Activated naive CD4-positive, alpha-beta T cell treated with anti-CD3 and anti-CD28 coated beads, Interleukin-2, amount 50 U/mL, for 24 hours (primary cell): ENCODE measurements at regions not wholly inside any gene's neighbourhood (a gene's known extent, or its start where the extent isn't known, plus 50 kb on each side); places are given as distances from the start of the nearest gene placed in this dataset.

Experiments
- H3K27ac Mint-ChIP-seq: one replicate; pipeline ENCODE4 v1.8.0; 2021; ENCODE audit warnings: mild to moderate bottlenecking, mixed read lengths
- H3K27me3 Mint-ChIP-seq: one replicate; pipeline ENCODE4 v1.8.0; 2021; ENCODE audit warnings: mixed read lengths
- H3K36me3 Mint-ChIP-seq: one replicate; pipeline ENCODE4 v1.8.0; 2021; ENCODE audit warnings: mixed read lengths
- H3K4me1 Mint-ChIP-seq: one replicate; pipeline ENCODE4 v1.8.0; 2021; ENCODE audit warnings: mixed read lengths
- H3K4me3 Mint-ChIP-seq: one replicate; pipeline ENCODE4 v1.8.0; 2021; ENCODE audit warnings: mild to moderate bottlenecking, mixed read lengths
- H3K9me3 Mint-ChIP-seq: one replicate; pipeline ENCODE4 v1.8.0; 2021; ENCODE audit warnings: mixed read lengths

DNA sequence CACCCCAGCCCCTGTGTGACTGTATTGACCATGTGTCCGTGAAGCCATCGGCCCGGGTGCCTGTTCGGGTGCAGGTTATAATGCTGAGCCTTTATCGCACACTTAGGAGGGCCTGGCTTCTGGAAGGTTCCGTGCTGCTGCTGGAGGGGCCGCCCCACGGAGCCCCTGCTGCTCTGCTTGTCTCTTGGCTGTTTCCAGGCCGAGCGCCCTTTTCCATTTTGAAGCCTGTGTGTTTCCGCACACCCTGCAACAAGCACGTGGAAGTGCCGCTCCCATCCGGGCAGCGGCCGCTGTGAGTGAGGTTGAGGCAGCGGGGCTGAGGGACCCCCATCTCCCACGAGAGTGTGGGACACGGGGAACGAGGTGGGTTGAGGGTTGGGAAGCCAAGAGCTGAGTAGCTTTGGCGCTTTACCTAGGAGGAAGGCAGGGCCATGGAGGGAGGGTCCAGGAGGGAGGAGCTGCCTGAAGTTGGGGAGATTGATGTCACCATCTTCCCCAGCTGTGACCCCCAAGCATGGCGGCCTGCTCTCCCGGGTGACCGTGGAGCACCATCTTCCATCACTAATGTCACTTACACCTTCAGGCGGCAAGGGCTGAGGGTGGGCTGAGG is 200.1 kb upstream of the GSE1 start:
- H3K27me3 Mint-ChIP-seq = no peaks in the 10 kb centered on the region
- no peak overlapping the region for H3K27ac Mint-ChIP-seq
- no peaks in the 10 kb centered on the region for H3K4me1 Mint-ChIP-seq
- no peak overlapping the region for H3K4me3 Mint-ChIP-seq
- H3K9me3 Mint-ChIP-seq = no peaks in the 10 kb centered on the region
- H3K36me3 Mint-ChIP-seq = no peaks in the 10 kb centered on the region

- Mint-ChIP-seq H3K9me3 (no peaks in the 10 kb centered on the region), H3K4me1 (no peaks in the 10 kb centered on the region), H3K27me3 (no peaks in the 10 kb centered on the region), H3K4me3 (no peak overlapping the region), H3K36me3 (no peaks in the 10 kb centered on the region), H3K27ac (no peak overlapping the region)
These were observed 199.1 kb upstream of the GSE1 start for GRCh38 chr16:85413691-85414663.

- no peaks in the 10 kb centered on the region for H3K36me3 Mint-ChIP-seq
- H3K4me3 Mint-ChIP-seq = no peak overlapping the region
- H3K27me3 Mint-ChIP-seq = no peaks in the 10 kb centered on the region
- no peaks in the 10 kb centered on the region for H3K4me1 Mint-ChIP-seq
- H3K9me3 Mint-ChIP-seq = no peaks in the 10 kb centered on the region
- H3K27ac Mint-ChIP-seq = no peak overlapping the region
These were observed 197.7 kb upstream of the GSE1 start for GRCh38 chr16:85415196-85416090.

GRCh38 chr16:85416228-85417109 is 196.7 kb upstream of the GSE1 start:
- Mint-ChIP-seq H3K36me3 (no peaks in the 10 kb centered on the region), H3K4me3 (no peak overlapping the region), H3K4me1 (peaks cover 3% of the 10 kb centered on the region), H3K27ac (no peak overlapping the region), H3K9me3 (no peaks in the 10 kb centered on the region), H3K27me3 (no peaks in the 10 kb centered on the region)

DNA sequence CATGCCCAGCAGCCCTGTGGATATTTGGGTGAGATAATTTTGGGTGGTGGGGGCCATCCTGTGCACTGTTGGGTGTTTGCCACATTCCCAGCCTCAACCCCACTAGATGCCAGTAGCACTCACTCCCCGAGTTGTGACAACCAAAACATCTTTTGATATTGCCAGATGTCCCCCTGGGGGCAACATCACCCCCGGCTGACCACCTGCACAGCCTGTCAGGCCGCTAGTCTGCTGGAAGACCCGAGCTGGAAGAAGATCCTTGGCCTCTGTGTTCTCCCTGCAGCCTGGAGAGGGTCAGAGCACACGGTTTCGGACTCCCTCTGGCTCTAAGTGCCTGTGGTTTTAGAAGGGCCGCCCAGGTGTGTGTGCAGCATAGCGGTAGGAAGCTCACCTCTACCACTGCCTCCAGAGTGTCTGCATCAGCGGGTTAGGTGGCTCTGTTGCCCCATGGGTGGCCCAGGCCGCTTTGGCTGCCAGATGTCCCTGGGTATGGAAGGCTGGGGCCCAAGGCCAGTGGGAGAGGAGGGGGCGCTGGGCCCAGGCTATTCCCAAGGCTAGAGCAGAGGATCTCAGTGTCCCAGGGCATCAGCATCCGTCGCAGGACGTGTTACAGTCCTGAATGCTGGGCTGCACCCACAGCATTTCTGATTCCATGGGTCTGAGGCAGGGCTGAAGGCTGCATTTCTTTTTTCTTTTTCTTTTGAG is 195.8 kb upstream of the GSE1 start:
- no peak overlapping the region for H3K4me3 Mint-ChIP-seq
- H3K9me3 Mint-ChIP-seq = no peaks in the 10 kb centered on the region
- no peaks in the 10 kb centered on the region for H3K36me3 Mint-ChIP-seq
- H3K4me1 Mint-ChIP-seq = peaks cover 3% of the 10 kb centered on the region
- no peak overlapping the region for H3K27ac Mint-ChIP-seq
- H3K27me3 Mint-ChIP-seq = no peaks in the 10 kb centered on the region

GRCh38 chr16:85418978-85419491 is 194.1 kb upstream of the GSE1 start:
- no peaks in the 10 kb centered on the region for H3K27me3 Mint-ChIP-seq
- H3K4me1 Mint-ChIP-seq = peaks cover 3% of the 10 kb centered on the region

DNA sequence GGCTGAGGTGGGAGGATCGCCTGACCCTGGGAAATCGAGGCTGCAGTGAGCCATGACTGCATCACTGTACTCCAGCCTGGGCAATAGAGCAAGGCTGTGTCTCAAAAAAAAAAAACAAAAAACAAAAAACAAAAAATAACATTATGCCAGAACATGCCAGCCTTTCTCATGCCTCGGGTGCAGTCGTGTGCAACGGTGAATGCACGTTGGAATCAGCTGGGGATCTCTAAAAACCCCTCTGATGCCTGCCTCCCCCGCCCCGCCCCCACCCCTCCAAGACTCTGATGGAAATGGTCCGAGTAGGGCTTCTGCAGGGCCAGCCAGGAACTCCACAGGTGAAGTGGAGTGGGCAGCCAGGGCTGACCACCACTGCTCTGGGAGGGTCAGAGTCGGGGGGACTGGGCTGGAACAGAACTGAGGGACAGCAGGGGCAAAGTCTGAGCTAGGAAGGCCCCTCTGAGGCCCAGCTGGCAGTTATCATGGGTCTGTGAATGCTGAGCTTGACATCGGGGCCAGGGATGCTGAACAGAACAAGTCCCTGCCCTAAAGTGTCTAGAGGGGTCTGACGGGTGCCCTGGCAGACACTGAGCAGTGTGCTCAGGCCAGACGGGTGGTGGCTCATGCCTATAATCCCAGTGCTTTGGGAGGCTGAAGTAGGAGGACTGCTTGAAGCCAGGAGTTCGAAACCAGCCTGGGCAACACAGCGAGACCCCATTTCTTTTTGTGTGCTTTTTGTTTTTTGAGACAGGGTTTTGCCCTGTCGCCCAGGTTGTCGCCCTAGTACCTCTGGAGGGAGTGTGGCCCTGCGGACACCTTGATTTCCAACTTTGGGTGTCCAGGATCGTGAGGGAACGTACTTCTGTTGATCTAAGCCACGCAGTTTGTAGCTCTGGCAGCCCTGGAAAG is 193.4 kb upstream of the GSE1 start:
- Mint-ChIP-seq H3K4me1 (peaks cover 3% of the 10 kb centered on the region), H3K4me3 (no peak overlapping the region), H3K36me3 (no peaks in the 10 kb centered on the region), H3K27me3 (no peaks in the 10 kb centered on the region), H3K27ac (no peak overlapping the region), H3K9me3 (no peaks in the 10 kb centered on the region)

More at GRCh38 chr16:85418978-85419491, 194.1 kb upstream of the GSE1 start:
- Mint-ChIP-seq H3K27ac (peak overlapping the region; percentile 27), H3K9me3 (no peaks in the 10 kb centered on the region), H3K36me3 (no peaks in the 10 kb centered on the region), H3K4me3 (no peak overlapping the region)

GRCh38 chr16:85420501-85421337 is 192.4 kb upstream of the GSE1 start:
- Mint-ChIP-seq H3K27ac (no peak overlapping the region), H3K9me3 (no peaks in the 10 kb centered on the region), H3K27me3 (no peaks in the 10 kb centered on the region), H3K36me3 (no peaks in the 10 kb centered on the region), H3K4me3 (no peak overlapping the region), H3K4me1 (peaks cover 3% of the 10 kb centered on the region)

- H3K4me3 Mint-ChIP-seq = no peak overlapping the region
- no peaks in the 10 kb centered on the region for H3K27me3 Mint-ChIP-seq
- H3K9me3 Mint-ChIP-seq = no peaks in the 10 kb centered on the region
- H3K4me1 Mint-ChIP-seq = peaks cover 3% of the 10 kb centered on the region
- no peaks in the 10 kb centered on the region for H3K36me3 Mint-ChIP-seq
- no peak overlapping the region for H3K27ac Mint-ChIP-seq
These were observed 191.6 kb upstream of the GSE1 start for GRCh38 chr16:85421338-85422195.

DNA sequence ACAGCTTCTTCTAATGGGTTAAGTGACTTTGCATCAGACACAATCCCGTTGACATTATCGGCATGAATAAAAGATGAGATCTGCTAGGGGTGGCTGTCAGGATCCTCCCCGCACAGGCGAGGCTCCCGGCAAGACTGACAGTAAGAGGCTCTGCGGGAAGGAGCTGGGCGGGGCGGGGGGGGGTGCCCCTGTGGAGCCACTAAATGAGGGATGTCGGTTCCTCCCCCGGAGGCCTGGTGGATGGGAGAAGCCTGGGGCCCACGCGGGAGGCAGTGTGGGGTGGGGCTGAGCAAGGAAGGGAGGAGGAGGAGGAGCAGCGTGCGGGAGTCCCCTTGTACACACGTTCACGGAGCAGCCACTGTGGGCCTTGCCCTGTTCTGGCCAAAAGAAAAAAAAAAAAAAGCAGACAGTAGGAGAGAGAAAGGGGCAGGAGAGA is 190.9 kb upstream of the GSE1 start:
- Mint-ChIP-seq H3K9me3 (no peaks in the 10 kb centered on the region), H3K36me3 (no peaks in the 10 kb centered on the region), H3K27me3 (no peaks in the 10 kb centered on the region), H3K4me3 (no peak overlapping the region), H3K4me1 (peaks cover 3% of the 10 kb centered on the region), H3K27ac (no peak overlapping the region)

DNA sequence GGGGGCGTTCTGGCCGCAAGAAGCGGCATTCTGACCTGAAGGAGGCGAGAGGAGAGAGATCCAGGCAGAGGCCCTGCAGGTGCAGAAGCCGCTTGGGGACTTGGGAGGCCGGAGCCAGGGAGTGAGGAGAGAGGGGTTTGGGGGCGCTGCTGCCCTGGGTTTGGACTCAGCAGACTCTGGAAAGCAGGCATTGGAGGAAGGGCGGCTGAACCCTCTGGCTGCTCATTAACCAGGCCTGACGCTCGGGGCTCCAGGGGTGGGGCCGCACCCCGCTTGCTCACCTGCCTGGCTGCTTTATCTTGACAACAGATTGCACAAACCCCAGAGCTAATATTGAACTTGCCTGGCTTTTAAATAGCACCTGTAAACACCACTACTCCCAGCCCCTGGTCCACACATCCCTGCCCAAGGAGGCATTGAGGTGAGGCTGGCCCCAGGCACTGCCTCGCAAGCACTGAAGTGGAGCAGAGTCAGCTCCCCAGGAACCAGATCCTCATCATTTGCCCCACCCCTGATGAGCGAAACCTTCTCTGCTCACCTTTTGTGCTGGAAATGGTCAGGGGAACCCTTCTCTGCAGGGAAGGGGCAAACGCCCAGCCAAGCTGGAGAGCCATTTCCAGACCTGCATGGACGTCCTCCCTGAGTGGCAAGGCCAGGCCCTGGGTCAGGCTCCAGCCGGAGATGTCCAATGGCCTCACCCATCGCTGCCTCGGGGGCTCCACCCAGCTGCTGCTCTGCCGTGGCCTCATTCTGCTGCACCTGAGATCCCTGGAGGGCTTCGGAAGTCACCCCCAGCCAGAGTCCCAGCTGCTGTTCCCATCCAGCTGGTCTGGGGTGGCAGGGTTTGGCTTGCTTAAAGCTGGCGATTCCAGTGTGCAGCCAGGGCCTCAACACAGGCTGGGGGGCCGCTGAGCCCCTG is 190.2 kb upstream of the GSE1 start:
- Mint-ChIP-seq H3K9me3 (no peaks in the 10 kb centered on the region), H3K36me3 (no peaks in the 10 kb centered on the region), H3K27me3 (no peaks in the 10 kb centered on the region), H3K4me3 (no peak overlapping the region), H3K4me1 (peaks cover 3% of the 10 kb centered on the region), H3K27ac (no peak overlapping the region)
